HFF-Myc (cell line): ENCODE measurements at regions not wholly inside any gene's neighbourhood (a gene's known extent, or its start where the extent isn't known, plus 50 kb on each side); places are given as distances from the start of the nearest gene placed in this dataset.

Source experiments
- DNase-seq: peaks from one replicate; pipeline ENCODE4 v3.0.0-alpha.2; 2011; ENCODE audit warnings: low read depth; ENCODE audit errors: extremely low read depth
- H3K4me3 ChIP-seq: replicated peaks from 2 replicates; pipeline ENCODE4 v1.5.1; 2011; ENCODE audit warnings: low read depth, mild to moderate bottlenecking, control low read depth, low read length
- TF ChIP-seq, protein P1 (sequence below): IDR thresholded peaks from 2 replicates; pipeline ENCODE4 v1.5.1; 2012; ENCODE audit warnings: mild to moderate bottlenecking, low read depth, low read length, control low read depth; ENCODE audit errors: missing control alignments

DNA sequence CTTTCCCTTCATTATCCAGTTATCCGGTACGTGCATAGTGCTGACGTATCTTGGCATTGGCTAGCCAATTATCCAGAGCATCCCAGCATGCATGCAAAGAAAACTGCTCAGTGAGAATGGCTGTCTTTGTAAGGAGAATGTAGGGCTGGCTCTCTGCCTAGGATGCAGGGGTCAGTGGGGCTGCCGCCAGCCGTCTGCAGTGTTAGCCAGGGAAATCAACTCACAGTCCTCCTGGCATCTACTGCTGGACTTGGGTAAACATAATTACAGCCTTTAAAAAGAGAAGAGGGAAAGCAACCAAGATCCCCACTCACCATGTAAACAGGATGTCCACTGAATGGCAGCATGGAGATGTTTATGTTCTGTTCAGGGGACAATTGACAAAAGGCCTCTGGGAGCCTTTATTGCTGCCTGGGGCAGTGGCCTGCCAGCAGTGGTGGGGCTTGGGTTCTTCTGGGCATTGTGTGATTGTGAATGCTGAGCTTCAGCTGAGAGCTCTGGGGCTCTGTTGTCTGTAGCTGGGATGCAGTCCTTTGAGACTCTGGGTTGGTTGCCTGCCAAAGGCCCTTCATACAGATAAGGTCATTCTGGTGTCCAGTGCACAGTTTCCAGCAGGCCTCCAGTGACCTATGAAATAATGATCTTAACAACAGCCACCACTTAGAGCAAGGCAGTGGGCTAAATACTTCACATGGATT is 121.8 kb downstream of the TBC1D30 start:
- DNase-seq, result no peak
- no peak overlapping the region for H3K4me3 ChIP-seq
- TF ChIP-seq, protein P1, sequence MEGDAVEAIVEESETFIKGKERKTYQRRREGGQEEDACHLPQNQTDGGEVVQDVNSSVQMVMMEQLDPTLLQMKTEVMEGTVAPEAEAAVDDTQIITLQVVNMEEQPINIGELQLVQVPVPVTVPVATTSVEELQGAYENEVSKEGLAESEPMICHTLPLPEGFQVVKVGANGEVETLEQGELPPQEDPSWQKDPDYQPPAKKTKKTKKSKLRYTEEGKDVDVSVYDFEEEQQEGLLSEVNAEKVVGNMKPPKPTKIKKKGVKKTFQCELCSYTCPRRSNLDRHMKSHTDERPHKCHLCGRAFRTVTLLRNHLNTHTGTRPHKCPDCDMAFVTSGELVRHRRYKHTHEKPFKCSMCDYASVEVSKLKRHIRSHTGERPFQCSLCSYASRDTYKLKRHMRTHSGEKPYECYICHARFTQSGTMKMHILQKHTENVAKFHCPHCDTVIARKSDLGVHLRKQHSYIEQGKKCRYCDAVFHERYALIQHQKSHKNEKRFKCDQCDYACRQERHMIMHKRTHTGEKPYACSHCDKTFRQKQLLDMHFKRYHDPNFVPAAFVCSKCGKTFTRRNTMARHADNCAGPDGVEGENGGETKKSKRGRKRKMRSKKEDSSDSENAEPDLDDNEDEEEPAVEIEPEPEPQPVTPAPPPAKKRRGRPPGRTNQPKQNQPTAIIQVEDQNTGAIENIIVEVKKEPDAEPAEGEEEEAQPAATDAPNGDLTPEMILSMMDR, result no peak

DNA sequence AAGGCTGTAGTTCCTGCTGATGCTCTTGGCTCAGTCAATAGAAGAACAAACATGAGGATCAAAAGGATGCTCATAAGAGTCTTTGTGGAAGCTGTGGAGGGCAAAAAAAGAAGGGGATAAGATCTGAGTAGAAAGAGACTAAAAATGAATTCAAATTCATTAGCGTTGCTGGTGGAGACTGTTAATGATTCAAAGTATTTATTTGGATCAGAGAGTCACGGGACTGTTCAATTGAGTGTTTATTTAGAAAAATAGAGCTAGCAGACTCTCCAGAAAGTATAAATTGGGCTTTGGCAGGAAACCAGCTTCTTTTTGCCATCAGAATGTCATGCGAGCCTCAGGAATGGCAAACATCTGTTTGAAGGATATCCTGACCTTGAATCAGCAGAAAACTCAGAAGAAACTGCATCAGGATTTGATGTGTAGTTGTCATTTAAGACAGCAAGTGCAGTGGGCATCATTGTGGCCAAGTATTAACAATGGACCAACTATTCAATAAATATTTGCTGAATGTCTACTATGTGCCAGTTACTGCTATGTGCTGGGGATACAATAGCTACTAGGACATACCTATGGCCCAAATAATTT is 126.4 kb downstream of the TBC1D30 start:
- DNase-seq, result no peak
- no peak overlapping the region for H3K4me3 ChIP-seq
- TF ChIP-seq, protein P1, result no peak

DNA sequence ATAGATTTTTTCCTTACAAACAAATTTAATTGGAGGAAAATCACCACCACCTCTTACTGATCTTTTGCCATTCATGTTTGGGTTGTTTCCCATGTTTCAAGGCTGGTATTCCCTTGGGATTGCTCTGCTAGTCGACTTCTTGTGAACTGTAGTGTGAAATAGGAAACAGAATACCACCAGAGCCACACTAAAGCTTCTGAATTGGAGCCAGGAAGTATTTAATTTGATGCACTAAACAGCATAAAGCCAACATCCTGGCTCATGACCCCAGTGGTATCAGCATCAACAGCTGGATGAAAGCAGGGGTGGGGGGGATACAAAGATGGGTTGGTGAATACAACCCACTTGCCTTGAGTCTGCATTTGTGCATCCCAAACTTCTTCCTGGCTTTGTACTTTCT is 127.5 kb downstream of the TBC1D30 start:
- TF ChIP-seq, protein P1, result no peak
- no peak for DNase-seq
- H3K4me3 ChIP-seq, result no peak overlapping the region

DNA sequence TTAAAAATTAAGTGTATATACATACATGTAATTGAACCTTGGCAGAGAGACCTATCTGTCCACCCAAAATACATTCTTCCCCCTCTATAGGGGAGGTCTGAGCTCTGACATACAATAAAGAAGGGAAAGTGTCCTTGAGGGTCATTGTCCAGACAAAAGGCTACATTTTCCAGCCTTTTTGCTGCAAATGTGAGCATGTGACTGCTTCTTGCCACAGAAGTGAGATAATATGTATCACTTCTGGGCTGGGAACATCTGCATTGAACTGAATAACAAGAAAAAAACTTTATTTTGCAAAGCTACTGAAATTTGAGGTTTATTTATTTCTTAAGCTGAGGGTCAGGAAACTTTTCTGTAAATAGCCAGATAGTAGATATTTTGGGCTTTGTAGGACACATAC is 131.3 kb downstream of the TBC1D30 start:
- TF ChIP-seq, protein P1, result no peak
- DNase-seq, result no peak

DNA sequence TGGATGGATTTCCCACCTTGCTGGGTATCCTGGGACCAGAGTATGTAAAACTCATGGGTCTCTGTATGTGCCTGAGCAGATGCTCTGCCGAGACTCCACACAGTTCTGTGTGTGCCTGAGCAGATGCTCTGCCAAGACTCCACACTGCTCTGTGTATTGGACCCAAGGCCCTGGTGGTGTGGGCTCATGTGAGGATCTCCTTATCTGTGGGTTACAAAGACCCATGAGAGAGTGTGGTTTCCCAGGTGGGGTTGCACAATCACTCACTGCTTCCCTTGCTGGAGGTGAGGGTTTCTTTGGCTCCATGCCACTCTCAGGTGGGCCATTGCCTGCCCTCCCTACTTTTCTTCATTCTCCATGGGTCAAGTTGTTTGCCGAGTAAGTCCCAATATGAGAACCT is 141.5 kb downstream of the TBC1D30 start:
- DNase-seq, result no peak
- no peak overlapping the region for H3K4me3 ChIP-seq
- TF ChIP-seq, protein P1, result no peak

More for the DNA sequence above, 131.3 kb downstream of the TBC1D30 start:
- H3K4me3 ChIP-seq, result no peak overlapping the region

DNA sequence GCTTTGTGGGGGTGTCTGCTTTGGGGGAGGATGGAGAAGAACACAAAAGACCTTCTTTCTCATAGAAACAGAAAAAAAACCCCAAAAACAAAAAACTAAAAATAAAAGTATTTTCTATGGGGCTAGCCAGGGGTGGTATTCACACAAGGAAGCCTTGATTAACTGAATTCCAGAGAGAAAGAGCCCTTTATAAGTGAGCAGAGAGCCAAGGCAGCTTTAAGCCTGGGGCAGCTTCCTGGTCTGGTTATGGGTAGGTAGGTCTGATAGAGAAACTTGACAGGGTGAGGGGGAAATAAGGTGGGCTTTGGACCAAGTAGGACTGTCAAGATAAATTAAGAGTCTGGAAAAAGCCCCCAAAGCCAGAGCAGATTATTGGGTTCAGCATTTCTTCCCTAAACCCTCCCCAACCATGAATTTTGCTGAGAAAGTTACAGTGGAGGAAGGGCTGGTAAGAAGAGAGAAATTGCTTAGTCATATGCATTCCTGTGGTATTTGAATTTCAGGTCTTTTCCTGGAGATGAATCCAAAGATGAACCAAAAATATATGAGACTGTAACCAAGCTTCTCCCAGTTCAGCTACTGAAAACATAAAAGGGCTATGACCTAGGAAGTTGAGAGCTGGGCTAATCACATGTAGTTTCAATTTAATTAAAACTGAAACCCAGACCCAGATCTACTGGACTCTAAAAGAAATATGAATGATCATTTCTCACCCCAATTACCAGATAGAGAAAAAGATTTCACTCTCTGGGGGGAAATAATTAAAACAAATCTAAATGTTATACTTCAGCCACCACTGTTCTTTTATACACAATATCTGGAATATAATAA is 144.8 kb downstream of the TBC1D30 start:
- no peak overlapping the region for H3K4me3 ChIP-seq
- peak; percentile 3 for DNase-seq
- TF ChIP-seq, protein P1, result no peak
